Fibroblast of skin of right quadriceps (primary cell): ENCODE measurements at regions not wholly inside any gene's neighbourhood (a gene's known extent, or its start where the extent isn't known, plus 50 kb on each side); places are given as distances from the start of the nearest gene placed in this dataset.
A peak's percentile ranks its signal among the peaks of the same experiment; 100 is the strongest.
"Not testable (repeated sequence)": the region's sequence is repeated elsewhere in the genome, so short reads cannot be mapped to it uniquely, and the experiment has no call there.

ENCODE experiments used
- DNase-seq: peaks from one replicate; pipeline ENCODE4 v3.0.0-alpha.2; 2013

DNA sequence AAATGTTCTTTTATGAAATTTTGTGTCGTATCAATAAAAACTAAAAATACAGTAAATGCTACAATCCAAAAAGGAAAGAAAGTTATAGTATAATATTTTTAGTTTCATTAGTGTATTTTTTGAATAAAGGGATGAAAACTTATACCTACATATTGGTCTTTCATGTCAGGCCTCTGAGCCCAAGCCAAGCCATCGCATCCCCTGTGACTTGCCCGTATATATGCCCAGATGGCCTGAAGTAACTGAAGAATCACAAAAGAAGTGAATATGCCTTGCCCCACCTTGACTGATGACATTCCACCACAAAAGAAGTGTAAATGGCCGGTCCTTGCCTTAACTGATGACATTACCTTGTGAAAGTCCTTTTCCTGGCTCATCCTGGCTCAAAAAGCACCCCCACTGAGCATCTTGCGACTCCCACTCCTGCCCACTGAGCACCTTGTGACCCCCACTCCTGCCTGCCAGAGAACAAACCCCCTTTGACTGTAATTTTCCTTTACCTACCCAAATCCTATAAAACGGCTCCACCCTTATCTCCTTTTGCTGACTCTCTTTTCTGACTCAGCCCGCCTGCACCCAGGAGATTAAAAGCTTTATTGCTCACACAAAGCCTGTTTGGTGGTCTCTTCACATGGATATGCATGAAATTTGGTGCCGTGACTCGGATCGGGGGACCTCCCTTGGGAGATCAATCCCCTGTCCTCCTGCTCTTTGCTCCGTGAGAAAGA, 108.2 kb upstream of the PELI1 start:
- not testable (repeated sequence) for DNase-seq

DNA sequence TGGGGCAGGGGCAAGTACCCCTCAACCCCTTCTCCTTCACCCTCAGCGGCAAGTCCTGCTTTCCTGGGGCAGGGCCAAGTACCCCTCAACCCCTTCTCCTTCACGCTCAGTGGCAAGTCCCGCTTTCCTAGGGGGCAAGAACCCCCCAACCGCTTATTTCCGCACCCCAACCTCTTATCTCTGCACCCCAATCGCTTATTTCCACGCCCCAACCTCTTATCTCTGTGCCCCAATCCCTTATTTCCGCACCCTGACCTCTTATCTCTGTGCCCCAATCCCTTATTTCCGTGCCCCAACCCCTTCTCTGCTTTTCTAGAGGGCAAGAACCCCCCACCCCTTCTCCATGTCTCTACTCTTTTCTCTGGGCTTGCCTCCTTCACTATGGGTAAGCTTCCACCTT, 109.2 kb upstream of the PELI1 start:
- DNase-seq, result not testable (repeated sequence)

DNA sequence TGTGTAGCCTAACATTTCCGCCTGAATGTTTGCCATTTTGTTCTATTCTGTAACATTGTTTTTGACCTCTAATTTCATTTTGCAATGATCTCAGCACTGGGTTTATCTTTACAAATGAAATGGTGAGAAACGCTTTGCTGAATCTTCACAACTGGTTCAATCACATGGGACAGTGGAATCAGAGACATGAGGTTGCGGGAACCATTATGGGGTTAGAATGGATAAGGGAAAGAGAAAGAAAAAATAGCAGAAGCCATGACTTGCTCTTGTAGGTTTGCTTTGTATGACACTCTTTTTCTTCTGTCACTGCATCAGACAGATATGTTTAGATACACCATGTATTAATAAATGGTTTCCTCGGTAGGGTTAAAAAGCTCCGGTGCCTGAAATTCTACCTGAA, 114.3 kb upstream of the PELI1 start:
- no peak for DNase-seq

DNA sequence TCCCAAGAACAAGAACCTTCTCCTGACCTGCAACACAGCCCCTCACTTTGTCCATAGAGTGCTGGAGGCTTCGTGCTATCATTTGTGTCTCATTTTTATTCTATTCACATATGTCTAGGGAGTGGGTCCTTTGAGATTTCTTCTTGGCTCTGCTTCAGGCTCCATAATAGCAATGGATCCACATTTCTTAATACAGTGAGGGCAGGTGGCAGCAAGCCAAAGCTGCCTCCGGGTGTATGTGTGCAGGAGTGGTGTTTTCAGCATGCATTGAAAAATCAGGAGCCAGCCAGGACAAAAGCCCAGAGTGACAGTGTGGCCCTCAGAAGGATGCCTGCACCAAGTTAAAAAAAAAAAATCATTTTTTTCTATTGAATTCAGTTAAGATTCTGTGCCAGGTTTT, 115.1 kb upstream of the PELI1 start:
- DNase-seq, result peak; percentile 60

DNA sequence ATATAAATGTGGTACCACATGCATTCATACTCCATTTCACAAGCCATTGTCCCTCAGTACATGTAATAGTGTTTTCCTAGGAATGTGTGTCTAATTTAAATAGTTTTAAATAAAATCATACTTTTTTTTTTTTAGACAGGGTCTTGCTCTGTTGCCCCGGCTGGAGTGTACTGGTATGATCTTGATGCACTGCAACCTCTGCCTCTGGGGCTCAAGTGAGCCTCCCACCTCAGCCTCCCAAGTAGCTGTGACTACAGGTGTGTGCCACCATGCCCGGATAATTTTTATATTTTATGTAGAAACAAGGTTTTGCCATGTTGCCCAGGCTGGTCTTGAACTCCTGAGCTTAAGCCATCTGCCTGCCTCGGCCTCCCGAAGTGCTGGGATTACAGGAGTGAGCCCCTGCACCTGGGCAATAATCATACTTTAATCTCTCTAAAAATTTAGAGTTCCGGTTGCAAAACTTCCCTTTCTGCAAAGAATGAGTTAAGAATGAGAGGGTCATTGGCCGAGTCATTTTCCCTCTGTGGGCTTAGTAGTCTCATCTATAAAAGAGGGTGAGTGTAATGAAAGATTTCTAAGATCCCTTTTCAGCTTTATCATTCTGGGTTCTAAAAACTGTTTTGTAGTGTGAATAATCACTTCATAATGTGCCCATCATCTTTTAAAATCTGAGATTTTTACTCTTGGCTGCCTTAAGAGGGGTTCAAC, 116.0 kb upstream of the PELI1 start:
- DNase-seq, result no peak

DNA sequence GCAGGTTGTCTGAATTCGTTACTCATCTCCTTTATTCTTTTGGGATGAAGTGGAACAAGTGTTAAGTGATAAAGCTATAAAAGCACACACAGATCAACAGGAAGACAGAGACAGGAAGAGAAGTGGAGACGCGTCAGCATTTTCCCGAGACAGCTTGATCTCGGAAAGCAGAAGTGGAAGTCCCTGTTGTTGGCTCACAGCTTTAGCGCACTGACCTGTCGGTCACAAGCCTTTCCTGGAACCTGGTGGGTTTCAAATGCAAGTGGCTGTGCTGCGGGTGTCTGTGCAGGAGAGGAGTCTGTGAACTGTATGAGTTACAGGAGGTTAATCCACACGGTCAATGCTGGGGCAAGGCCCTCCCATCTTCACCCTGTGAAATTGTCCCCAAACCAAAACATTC, 116.6 kb upstream of the PELI1 start:
- DNase-seq, result no peak

DNA sequence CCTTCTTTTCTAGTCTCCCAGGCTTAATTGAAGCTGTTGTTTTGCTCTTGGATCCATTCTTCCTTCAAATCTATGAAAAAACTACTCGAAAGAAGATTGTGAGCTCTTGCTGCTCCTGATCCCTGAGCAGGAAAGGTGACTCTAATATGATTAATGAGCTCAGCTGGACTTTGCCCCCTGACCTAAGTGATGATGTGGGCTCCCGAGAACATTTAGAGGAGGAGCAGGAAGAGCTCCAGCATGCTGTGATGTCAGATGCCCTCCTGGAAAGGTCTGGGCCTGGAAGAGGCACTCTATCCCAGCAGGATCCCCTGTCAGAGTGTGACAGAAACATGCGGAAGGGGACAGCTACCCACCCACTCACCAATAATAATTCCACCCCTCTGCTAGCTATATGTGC, 117.9 kb upstream of the PELI1 start:
- no peak for DNase-seq

DNA sequence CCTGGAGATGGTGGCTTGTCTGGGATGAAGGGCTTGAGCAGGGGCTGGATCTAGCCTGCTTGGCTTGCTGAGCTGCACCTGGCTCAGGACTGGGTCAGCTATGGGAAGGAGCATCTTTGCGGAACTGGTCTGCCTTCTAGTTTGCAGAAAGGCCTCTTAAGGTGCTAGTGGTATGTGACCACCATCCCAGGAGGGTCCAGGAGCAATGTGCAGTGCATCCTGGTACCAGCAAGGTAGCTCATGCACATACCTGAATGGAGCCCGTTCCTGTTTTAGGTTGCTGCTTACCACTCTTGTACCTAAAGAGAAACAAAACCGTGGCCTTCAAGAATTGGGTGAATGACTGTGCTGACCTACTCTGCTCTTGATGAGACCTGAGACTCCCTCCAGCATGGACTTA, 118.6 kb upstream of the PELI1 start:
- no peak for DNase-seq

DNA sequence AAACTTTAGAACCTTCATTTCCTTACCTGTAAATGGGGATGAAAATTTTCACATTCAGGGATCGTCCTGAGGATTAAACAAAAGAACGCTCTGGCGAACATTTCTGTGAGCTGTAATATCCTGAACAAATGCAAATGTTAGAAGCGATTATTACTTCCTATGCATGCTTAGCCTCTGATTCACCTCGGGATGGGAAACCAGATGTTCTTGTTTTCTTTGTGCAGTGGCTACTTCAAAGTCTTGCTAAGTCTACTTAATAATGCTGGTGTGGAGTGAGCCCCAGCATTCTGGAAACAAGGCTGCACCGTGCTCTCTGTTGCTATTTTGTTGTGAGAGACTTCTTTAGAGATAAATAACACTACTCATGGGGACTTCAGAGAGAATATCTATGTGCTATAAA, 119.1 kb upstream of the PELI1 start:
- DNase-seq, result peak; percentile 85

DNA sequence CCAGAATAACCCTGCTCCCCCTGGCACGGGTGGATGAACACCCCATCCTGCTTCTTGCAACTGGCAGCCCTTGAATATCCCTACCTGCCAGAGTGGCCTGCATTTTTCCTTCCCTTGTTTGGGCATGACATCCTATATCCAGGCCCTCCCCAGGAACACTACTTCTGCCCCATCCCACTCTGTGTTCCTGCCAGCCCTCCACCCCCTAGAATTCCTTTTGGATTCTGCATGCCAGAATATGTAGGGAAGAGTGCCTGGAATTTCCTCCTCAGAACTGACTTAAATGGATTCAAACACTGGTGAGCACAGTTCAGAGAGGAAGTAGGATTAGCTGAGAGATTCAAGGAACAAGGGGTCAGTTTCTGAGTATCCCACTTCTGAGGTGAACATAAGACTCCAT, 123.5 kb upstream of the PELI1 start:
- peak; percentile 81 for DNase-seq

DNA sequence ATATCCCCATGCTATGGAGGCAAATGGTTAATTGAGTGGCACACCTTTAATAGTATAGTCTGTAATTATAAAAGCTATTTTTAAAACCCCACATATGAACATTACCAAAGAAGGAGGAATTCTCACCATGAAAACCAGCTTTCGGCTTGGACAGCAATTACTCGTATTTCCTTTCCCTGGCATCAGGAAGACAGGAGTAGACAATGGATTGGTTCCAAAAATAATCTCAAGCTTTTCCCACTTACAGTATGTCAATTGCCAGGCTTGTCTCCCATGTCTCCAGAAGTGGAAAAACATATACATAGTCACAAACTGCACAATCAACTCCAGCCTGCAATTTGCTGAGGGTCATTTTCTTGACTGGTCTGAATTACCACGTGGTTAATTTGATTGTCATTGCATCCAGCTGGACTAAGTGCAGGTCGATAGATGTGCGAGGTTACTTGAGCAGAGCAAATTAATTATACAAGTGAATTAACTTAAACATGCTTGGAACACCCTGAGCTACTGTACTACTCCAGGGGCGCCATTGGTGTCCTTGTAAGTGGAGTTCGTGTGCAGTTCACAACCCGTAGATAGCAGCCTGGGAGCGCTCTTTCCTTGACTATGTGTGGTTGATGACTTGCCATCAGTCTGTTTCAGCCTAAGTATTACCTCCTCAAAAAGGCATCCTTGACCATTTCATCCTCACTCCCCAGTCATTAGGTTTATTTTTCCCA, 124.3 kb upstream of the PELI1 start:
- peak; percentile 30 for DNase-seq

DNA sequence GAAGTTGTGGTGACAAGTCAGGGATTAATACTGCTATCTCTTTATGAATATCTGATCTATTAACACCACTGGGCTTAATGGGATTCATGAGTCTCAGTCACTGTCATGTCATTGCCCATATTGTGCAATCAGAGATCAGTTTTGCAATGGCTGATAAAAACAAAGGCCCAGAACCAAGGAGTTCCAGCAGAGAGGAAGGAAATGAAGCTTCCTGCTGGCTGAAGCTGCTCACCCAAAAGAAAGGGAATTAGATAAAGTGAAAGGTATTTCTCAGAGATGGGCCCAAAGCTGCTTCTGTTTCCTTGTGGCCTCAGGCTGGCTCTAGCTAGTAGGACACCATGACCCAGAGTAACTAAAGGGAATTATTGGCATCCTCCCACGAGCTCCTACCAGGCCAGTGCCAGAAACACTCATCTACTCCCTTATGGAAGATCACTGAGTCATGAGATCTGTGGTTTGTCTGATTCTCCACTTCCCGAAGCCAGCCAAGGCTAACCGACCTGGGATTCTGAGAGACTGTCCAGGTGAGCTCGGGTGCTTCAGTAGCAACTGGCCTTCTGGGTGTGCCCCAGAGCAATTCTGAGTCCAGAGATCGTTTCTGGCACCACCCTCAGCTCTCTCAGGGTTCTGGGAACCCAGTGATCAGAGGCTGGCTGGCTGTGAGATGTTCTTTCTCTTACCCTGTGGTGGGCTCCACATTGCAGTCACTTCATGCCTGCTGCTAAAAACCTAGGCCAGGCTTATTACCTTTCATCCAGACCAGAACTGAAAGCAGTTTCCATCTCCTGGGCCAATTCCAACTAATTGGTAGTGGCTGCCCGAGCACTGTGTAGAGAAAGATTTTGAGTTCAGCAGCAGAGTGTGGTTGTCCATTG, 129.5 kb upstream of the PELI1 start:
- DNase-seq, result peak; percentile 90

DNA sequence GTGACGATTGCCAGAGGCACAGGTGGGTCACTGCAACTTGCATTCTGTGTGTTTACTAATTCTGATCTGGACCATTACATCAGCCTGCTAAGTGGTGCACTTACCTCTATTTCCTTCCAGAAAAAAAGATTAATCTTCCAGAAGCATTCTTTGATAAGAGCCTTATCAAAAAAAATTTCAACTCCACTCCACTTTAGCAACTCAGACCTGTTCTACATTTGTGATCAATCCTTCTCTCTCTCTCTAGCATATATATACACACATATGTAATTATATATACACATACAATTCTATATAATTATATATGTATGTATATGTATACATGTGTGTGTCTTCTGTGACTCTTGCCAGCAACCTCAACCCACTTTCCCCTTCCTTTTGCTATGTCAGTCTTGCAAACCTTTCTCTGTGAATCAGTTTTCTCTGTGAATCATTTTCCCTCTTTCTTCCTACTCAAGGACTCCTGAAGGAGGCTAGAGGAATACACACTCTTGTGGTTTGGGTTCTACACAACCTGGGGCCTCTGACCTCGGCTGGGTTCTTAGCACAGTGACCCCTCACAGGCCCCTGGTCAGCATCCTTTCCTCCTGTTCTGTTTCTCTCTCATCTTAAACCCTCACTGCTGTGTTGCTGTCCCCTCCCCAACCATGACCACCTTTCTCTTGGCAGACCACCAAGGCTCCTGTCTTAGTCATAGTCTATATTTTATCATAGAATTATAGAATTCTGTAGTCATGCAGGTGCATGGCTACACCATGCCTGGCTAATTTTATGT, 130.4 kb upstream of the PELI1 start:
- DNase-seq, result no peak

DNA sequence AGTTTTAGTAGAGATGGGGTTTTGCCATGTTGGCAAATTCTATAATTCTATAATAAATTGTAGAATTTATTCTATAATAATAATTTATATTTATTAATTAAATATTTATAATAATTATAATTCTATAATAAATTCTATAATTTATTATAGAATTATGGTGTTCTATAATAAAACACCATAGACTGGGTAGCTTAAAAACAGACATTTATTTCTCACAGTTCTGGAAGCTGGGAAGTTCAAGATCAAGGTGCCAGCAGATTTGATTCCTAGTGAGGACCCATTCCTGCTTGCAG, 130.9 kb upstream of the PELI1 start:
- no peak for DNase-seq

DNA sequence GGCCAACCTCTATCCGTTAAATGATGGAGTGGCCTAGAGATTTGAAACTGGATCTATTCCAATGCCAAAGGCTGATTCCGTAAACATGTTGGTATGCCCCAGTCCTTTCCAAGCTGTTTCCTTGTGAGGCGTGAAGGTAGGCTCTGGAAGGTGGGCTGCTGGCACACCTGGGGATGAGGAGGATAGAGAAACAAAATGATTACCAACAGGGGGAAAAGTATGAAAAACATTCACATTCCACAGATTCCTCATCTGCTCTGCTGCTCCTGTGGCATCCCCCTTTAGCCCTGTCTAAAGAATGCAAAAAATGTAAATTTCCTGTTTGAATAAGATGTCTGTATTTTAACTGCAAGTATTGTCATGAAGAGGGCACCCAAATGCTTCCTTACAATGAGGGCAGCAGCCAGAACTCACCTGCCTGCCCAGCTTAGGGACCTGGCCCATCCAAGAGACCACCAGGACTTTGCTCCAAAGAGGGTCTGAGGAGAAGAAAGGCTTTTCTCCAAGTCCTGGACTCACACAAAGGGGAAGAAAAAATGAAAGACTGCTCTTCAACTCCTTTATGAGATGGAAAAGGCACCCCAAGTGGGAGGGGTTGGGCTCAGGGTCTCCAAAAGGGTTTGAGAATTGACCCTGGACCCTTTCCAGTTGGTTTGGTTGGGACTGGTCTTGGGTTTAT, 132.3 kb upstream of the PELI1 start:
- DNase-seq, result peak; percentile 68

DNA sequence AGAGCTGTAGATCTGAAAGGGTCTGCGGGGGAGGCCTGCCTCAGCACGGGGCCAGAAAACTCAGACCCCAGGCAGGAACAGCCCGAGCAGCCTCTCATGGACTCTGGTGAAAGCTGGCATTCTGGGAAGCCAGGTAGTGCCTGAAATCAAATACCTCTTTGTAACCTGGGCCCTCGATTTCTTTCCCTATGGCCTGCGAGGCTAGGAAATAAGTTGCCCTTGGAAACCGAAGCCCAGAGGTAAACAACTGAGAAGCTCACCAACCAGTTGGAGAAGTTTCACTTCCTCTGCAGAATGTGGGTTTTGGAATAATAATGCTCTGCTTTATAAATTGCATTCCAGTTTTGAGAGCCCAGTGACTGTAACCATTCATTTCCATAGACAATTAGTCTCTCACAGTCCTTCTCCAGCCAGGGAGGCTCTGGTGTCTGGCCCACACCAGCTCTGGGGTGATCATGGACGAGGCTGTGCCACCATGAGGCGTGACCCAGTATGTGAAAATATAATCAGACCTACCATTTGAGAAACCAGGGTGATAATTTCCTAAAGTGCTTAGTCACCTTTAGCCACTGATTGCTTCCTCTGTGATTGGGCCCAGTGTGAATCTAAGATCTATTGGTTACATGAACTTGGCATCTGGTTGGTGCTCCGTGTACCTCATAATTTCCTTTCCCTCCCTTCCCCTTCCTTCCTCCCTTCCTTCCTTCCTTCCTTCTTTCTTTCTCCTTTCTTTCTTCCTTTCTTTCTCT, 133.1 kb upstream of the PELI1 start:
- DNase-seq, result no peak

DNA sequence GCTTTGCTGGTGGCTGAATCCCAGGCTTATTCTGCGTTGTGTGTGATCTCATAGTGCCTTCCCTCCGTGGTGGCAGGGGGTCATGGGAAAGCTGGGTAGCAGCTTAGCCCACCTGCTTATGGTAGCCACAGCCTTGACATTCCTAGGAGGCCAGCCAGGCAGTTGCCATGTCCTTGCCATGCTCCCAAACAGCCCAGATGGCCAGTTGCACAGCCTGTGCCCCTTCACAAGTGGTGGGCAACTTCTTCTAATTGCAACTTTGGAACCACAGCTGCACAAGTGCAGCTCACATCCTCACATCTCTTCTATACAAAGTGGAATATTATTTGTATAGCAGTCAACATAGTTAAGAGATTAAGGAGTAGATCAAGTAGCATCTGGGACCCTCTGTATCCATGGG, 136.6 kb upstream of the PELI1 start:
- DNase-seq, result not testable (repeated sequence)

DNA sequence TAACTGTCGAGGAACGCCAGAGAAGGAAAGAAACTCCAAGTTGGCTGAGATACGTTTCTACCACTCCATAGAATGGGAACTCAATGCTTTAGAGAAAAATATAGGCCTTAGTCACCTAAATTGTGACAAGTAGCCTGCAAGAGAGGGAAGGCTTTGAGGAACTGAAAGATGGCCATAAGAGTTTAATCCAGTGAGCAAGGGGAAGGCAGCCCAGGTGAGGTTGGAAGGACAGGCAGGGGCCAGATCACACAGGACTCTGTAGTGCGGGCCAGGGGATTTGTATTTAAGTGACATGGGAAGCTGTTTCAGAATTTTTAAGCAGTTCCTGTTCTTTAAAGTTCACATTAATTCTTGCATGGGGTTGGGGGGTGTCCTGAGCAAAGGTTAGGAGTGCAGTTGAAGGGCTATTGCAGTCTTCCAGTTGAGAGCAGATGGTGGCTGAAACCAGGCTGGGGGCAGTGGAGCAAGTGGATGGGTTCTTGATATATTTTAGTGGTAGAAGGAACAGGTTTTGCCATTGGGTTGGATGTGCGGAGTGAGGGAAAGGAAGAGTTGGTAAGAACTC, 138.9 kb upstream of the PELI1 start:
- DNase-seq, result no peak

DNA sequence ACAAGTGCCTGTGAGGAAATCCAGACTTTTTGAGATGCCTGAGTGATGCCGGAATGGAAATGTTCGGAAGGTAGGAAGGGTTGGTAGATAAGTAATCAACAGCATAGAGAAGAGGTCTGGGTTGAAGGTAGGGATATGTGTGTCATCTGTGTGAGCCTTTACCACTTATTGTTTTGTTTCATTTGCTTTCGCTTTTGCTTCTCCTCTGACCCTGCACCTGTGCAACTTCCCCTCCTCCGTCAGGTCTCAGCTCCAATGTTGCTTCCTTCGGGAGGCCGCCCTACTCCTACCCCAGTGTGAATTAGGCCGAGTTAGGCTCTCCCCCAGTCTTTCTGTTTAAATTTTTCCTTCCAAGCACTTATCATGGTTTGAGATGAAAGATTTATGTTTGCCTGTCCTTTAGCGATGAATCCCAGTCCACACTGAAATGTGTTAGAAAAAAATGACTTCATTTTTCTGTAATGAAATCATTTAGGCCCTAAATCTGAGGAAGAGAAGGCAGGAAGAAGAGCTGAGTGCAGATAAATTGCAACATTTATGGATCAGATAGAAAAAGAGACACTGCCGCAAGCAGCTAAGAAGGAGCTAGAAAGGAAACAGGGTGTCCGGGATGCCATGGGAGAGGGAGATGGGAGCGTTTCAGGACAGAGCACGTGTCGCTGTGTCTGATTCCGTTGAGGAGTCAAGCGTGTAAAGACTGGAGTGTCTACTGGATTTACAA, 139.6 kb upstream of the PELI1 start:
- peak; percentile 80 for DNase-seq

DNA sequence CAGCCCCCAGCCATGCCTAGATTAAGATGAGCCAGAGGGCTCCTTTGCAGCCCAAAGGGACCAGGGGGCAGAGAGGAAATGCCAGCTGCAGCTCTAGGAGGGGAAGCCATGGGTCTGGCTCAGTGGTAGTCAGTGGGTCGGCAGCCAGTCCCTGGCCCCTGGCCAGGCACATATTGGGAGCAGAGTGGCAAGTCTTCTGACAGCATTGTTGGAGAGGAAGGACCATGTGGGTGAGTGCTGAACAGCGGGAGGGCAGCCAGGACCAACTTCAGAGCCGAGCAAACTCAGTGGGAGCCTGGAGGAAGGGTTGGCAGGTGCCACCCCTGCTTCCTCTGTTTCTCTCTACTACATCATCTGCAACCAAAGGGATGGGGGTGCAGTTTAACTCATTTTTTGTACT, 140.5 kb upstream of the PELI1 start:
- DNase-seq, result no peak
